KMS-11 (cell line): ENCODE measurements at regions not wholly inside any gene's neighbourhood (a gene's known extent, or its start where the extent isn't known, plus 50 kb on each side); places are given as distances from the start of the nearest gene placed in this dataset.

Experiments
- H2AFZ ChIP-seq: fragments of 200-600 bp; sonication (generic); 2 replicates; pipeline ENCODE4 v1.6.1; 2016; ENCODE audit warnings: antibody characterized with exemption, mixed run types, low read depth
- H3K27ac ChIP-seq: fragments of 200-600 bp; sonication (generic); 2 replicates; pipeline ENCODE4 v1.6.1; 2016; ENCODE audit warnings: mild to moderate bottlenecking, mixed run types
- H3K27me3 ChIP-seq: fragments of 200-600 bp; sonication (generic); 2 replicates; pipeline ENCODE4 v1.6.1; 2017; ENCODE audit warnings: mild to moderate bottlenecking, low read depth, mixed run types, moderate library complexity; ENCODE audit not compliant: insufficient read depth
- H3K36me3 ChIP-seq: fragments of 200-600 bp; sonication (generic); 2 replicates; pipeline ENCODE4 v1.6.1; 2017; ENCODE audit warnings: mild to moderate bottlenecking, mixed run types; ENCODE audit not compliant: insufficient read depth
- H3K4me1 ChIP-seq: fragments of 200-600 bp; sonication (generic); 2 replicates; pipeline ENCODE4 v1.6.1; 2016; ENCODE audit warnings: mild to moderate bottlenecking, low read depth, mixed run types; ENCODE audit not compliant: poor library complexity, severe bottlenecking
- H3K4me2 ChIP-seq: fragments of 200-600 bp; sonication (generic); 2 replicates; pipeline ENCODE4 v1.7.0; 2016; ENCODE audit warnings: mild to moderate bottlenecking, mixed run types
- H3K4me3 ChIP-seq: fragments of 200-600 bp; sonication (generic); IDR thresholded peaks from 2 replicates; pipeline ENCODE4 v1.6.1; 2017; ENCODE audit warnings: low read depth, low read length, mixed read lengths; ENCODE audit not compliant: insufficient read depth
- H3K79me2 ChIP-seq: fragments of 200-600 bp; sonication (generic); 2 replicates; pipeline ENCODE4 v1.6.1; 2016; ENCODE audit warnings: low read depth, mixed run types; ENCODE audit not compliant: insufficient read depth
- H3K9ac ChIP-seq: fragments of 200-600 bp; sonication (generic); 2 replicates; pipeline ENCODE4 v1.6.1; 2016; ENCODE audit warnings: mild to moderate bottlenecking, mixed run types
- H4K20me1 ChIP-seq: fragments of 200-600 bp; sonication (generic); 2 replicates; pipeline ENCODE4 v1.6.1; 2016; ENCODE audit warnings: mild to moderate bottlenecking, mixed run types; ENCODE audit not compliant: insufficient read depth
- CTCF ChIP-seq: fragments of 200-600 bp; sonication (generic); conservative IDR thresholded peaks from 2 replicates; pipeline ENCODE4 v1.6.1; 2017; ENCODE audit warnings: low read depth, mild to moderate bottlenecking, antibody characterized with exemption, low read length, moderate library complexity, mixed read lengths

GRCh38 chr5:36435516-36435915, 133.8 kb upstream of the RANBP3L start:
- Histone ChIP-seq H3K4me3 (no peak overlapping the region), H3K27ac (no peak overlapping the region), H2AFZ (no peak overlapping the region), H3K79me2 (no peaks in the 10 kb centered on the region), H3K4me2 (no peak overlapping the region), H3K27me3 (no peaks in the 10 kb centered on the region), H3K4me1 (no peaks in the 10 kb centered on the region), H3K9ac (no peak overlapping the region), H3K36me3 (no peaks in the 10 kb centered on the region), H4K20me1 (no peaks in the 10 kb centered on the region)
- no peak for TF ChIP-seq CTCF

DNA sequence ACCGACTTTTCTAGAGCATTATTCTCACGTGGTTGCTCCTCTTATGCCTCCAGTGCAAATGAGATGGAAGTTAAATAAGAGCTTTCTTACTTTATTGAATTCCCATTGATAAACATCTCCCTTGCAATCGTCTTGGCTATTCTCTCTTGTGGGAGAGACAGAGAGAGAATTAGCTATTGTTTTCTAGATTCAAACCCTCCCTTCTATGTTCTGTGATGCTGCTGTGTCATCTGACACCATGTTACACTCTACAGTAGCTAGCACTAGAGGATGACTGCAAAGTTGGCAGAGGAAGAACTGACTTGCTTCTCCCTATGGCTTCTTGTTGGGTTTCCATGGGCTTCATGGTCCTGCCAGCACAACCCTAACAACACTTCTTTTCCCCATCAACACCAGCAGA, 134.6 kb upstream of the RANBP3L start:
- Histone ChIP-seq H3K4me2 (no peak overlapping the region), H3K79me2 (no peaks in the 10 kb centered on the region), H3K4me1 (no peaks in the 10 kb centered on the region), H3K27me3 (no peaks in the 10 kb centered on the region), H3K4me3 (no peak overlapping the region), H3K36me3 (no peaks in the 10 kb centered on the region), H3K9ac (no peak overlapping the region), H2AFZ (no peak overlapping the region), H4K20me1 (no peaks in the 10 kb centered on the region), H3K27ac (no peak overlapping the region)
- TF ChIP-seq CTCF, result no peak

GRCh38 chr5:36438765-36439561, 137.3 kb upstream of the RANBP3L start:
- no peaks in the 10 kb centered on the region for H3K36me3 ChIP-seq
- no peak overlapping the region for H3K27ac ChIP-seq
- H4K20me1 ChIP-seq, result no peaks in the 10 kb centered on the region
- no peak for TF ChIP-seq CTCF
- H3K4me3 ChIP-seq, result no peak overlapping the region
- no peak overlapping the region for H3K9ac ChIP-seq
- H3K79me2 ChIP-seq, result no peaks in the 10 kb centered on the region
- no peak overlapping the region for H2AFZ ChIP-seq
- H3K27me3 ChIP-seq, result no peaks in the 10 kb centered on the region
- no peaks in the 10 kb centered on the region for H3K4me1 ChIP-seq
- H3K4me2 ChIP-seq, result no peak overlapping the region

DNA sequence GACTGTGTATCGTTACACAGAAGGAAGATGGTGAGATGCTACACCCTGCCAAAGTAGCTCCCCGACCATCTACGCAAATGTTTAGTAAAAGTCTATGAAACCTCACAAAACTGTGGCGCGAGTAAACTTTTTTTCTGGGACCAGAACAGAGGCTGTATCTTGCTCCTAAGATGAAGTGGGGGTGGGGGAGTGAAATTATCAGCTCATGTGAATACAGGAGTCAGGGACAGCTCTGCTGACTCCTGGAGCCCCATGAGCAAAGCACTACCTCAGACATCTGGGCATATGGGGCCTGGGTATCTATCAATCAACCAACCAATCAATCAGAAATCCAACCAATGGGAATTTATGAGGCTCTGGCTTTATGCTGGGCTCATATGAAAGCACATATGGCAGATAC, 138.6 kb upstream of the RANBP3L start:
- Histone ChIP-seq H2AFZ (no peak overlapping the region), H4K20me1 (no peaks in the 10 kb centered on the region), H3K36me3 (no peaks in the 10 kb centered on the region), H3K4me1 (no peaks in the 10 kb centered on the region), H3K27me3 (no peaks in the 10 kb centered on the region), H3K4me3 (no peak overlapping the region), H3K79me2 (no peaks in the 10 kb centered on the region), H3K9ac (no peak overlapping the region), H3K4me2 (no peak overlapping the region), H3K27ac (no peak overlapping the region)
- no peak for TF ChIP-seq CTCF
